Ishikawa (cell line): ENCODE measurements at regions not wholly inside any gene's neighbourhood (a gene's known extent, or its start where the extent isn't known, plus 50 kb on each side); places are given as distances from the start of the nearest gene placed in this dataset.

ENCODE experiments used
- CEBPB ChIP-seq: IDR thresholded peaks from 2 replicates; pipeline ENCODE4 v1.6.1; 2012
- CREB1 ChIP-seq: IDR thresholded peaks from 2 replicates; pipeline ENCODE4 v1.6.1; 2012; ENCODE audit warnings: low read depth
- EGR1 ChIP-seq: IDR thresholded peaks from 2 replicates; pipeline ENCODE4 v1.6.1; 2012
- EP300 ChIP-seq: IDR thresholded peaks from 2 replicates; pipeline ENCODE4 v1.6.1; 2012; ENCODE audit warnings: borderline replicate concordance
- FOXM1 ChIP-seq: IDR thresholded peaks from 2 replicates; pipeline ENCODE4 v1.6.1; 2012; ENCODE audit warnings: low read depth, borderline replicate concordance
- NFIC ChIP-seq: IDR thresholded peaks from 2 replicates; pipeline ENCODE4 v1.6.1; 2012
- RAD21 ChIP-seq: IDR thresholded peaks from 2 replicates; pipeline ENCODE4 v1.6.1; 2012; ENCODE audit warnings: low read depth
- TAF1 ChIP-seq: IDR thresholded peaks from 2 replicates; pipeline ENCODE4 v1.6.1; 2012; ENCODE audit warnings: low read depth, mild to moderate bottlenecking
- TCF12 ChIP-seq: IDR thresholded peaks from 2 replicates; pipeline ENCODE4 v1.6.1; 2012; ENCODE audit warnings: low read depth
- TEAD4 ChIP-seq: IDR thresholded peaks from 2 replicates; pipeline ENCODE4 v1.6.1; 2012
- YY1 ChIP-seq: IDR thresholded peaks from 2 replicates; pipeline ENCODE4 v1.6.1; 2012; ENCODE audit warnings: low read depth
- ZBTB7A ChIP-seq: IDR thresholded peaks from 2 replicates; pipeline ENCODE4 v1.6.1; 2012; ENCODE audit warnings: low read depth
- TF ChIP-seq, protein P1 (sequence below): IDR thresholded peaks from 2 replicates; pipeline ENCODE4 v1.6.1; 2012; ENCODE audit warnings: low read depth, mild to moderate bottlenecking
- TF ChIP-seq, protein P2 (sequence below): IDR thresholded peaks from 2 replicates; pipeline ENCODE4 v1.6.1; 2012
- TF ChIP-seq, protein P3 (sequence below): IDR thresholded peaks from 2 replicates; pipeline ENCODE4 v1.6.1; 2012

DNA sequence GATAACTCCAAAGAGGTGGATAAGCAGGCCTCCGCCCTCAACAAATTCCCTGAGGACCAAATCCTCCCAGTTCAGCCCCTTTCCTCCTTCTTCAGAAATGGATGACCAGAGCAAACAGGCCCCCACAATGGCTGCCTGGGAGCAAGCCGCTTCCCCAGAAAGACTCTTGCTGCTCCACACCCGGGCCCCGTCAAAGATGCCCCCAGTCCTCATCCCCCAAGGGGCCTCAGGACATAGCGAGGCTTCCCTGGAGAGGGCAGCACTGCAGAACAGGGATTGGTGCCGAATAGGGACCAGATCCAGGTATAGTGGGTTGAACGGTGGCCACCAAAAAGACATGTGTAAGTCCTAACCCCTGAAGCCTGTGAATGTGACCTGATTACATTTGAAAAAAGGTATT lies 502.3 kb downstream of the SHQ1 start:
- no peak for TF ChIP-seq EP300
- no peak for TF ChIP-seq NFIC
- no peak for TF ChIP-seq RAD21
- TF ChIP-seq CEBPB, result no peak
- TF ChIP-seq, protein P1, sequence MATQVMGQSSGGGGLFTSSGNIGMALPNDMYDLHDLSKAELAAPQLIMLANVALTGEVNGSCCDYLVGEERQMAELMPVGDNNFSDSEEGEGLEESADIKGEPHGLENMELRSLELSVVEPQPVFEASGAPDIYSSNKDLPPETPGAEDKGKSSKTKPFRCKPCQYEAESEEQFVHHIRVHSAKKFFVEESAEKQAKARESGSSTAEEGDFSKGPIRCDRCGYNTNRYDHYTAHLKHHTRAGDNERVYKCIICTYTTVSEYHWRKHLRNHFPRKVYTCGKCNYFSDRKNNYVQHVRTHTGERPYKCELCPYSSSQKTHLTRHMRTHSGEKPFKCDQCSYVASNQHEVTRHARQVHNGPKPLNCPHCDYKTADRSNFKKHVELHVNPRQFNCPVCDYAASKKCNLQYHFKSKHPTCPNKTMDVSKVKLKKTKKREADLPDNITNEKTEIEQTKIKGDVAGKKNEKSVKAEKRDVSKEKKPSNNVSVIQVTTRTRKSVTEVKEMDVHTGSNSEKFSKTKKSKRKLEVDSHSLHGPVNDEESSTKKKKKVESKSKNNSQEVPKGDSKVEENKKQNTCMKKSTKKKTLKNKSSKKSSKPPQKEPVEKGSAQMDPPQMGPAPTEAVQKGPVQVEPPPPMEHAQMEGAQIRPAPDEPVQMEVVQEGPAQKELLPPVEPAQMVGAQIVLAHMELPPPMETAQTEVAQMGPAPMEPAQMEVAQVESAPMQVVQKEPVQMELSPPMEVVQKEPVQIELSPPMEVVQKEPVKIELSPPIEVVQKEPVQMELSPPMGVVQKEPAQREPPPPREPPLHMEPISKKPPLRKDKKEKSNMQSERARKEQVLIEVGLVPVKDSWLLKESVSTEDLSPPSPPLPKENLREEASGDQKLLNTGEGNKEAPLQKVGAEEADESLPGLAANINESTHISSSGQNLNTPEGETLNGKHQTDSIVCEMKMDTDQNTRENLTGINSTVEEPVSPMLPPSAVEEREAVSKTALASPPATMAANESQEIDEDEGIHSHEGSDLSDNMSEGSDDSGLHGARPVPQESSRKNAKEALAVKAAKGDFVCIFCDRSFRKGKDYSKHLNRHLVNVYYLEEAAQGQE, result no peak
- no peak for TF ChIP-seq CREB1
- TF ChIP-seq, protein P2, sequence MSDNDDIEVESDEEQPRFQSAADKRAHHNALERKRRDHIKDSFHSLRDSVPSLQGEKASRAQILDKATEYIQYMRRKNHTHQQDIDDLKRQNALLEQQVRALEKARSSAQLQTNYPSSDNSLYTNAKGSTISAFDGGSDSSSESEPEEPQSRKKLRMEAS, result no peak

DNA sequence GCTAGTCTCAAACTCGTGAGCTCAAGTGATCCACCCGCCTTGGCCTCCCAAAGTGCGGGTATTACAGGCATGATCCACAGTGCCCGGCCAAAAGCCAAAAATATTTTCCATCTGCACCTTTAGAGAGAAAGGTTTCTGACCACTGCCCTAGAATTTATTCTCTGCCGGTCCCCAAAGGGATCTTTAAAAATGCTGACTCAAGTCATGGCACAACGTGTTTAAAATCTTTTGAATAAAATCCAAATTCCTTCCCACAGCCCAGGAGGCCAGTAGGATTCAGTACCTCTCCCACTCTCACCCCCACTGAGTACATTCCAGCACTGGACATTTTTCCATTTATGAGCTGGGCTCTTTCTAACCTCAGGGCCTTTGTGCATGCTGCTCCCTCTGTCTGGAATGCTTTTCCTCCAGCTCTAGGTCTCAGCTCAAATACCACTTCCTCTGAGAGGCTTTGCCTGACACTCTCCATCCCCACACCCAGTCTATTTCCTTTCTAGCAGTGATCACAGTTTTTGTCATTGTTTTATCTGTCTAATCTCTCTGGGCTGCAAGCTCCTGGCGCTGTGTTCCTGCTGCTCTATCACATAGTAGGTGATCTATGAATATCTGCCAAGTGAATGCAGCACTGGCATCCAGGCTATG lies 502.9 kb downstream of the SHQ1 start:
- TF ChIP-seq RAD21 (no peak), TCF12 (no peak)
- TF ChIP-seq, protein P2, result no peak

DNA sequence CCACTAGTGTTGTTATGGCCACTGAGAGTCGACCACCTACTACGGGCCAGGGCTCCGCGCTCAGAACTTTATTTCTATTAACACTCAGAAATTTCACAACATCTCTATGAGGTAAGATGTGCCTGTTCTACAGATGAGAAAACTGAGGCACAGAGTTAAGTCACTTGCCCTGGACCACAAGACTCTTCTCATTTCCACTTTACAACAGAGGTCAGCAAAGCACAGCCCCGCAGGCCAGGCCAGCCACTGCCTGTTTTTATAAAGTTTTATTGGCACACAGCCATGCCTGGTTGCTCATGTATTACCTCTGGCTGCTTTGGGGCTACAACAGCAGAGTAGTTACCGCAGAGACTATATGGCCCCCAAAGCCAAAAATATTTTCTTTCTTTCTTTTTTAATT lies 503.6 kb downstream of the SHQ1 start:
- 0 out of 2 replicates have a peak, but pooled peaks have one; percentile 14 for TF ChIP-seq NFIC
- TF ChIP-seq CEBPB, result no peak

DNA sequence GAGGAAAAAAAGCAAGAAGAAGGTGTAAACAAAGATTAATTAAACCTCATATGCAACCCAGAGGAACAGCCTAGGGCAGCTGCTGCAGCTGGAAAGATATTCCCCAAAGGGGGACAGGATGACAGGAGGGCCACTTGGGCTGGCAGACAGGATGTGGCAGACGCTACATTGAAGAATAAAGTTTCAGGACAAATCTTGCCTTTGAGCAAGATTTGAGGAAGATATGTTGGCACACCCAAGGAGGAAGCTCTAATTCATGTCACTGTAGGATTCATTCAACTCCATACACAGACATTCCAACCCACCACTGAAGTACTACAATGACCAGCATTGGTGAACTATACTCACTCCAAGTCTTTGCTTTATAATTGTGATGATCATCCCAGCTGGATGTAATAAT lies 504.0 kb downstream of the SHQ1 start:
- TF ChIP-seq EGR1 (no peak), NFIC (no peak), ZBTB7A (no peak), EP300 (no peak), YY1 (no peak), FOXM1 (no peak), TCF12 (no peak), TEAD4 (no peak), RAD21 (no peak), TAF1 (no peak), CEBPB (no peak), CREB1 (no peak)
- TF ChIP-seq, protein P1, result no peak
- TF ChIP-seq, protein P2, result no peak
- TF ChIP-seq, protein P3, sequence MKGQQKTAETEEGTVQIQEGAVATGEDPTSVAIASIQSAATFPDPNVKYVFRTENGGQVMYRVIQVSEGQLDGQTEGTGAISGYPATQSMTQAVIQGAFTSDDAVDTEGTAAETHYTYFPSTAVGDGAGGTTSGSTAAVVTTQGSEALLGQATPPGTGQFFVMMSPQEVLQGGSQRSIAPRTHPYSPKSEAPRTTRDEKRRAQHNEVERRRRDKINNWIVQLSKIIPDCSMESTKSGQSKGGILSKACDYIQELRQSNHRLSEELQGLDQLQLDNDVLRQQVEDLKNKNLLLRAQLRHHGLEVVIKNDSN, result no peak

DNA sequence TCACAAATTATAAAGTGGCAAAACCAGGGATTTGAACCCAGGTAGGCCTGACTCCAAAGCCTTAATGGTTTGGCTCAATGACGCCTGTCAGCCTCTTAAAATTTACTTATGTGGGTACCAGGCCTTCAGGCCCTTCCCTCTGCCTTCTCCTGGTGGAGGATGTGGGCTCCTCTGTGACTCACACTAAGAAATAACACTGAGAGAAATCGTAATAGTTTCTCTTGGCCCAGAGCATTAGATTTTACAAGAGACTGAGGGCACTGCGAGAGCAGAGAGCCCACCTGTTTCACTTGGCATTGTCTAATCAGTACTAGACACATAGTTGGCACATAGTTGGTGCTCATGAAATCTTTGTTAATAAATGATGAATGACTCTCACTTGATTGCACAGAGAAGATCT lies 505.2 kb downstream of the SHQ1 start:
- no peak for TF ChIP-seq EGR1
- TF ChIP-seq YY1, result no peak
- TF ChIP-seq, protein P2, result no peak
- no peak for TF ChIP-seq RAD21
- no peak for TF ChIP-seq EP300
- TF ChIP-seq NFIC, result no peak
- no peak for TF ChIP-seq CREB1
- TF ChIP-seq TAF1, result no peak
- TF ChIP-seq ZBTB7A, result no peak
- TF ChIP-seq, protein P1, result no peak
